ENCODE measurements at regions not wholly inside any gene's neighbourhood (a gene's known extent, or its start where the extent isn't known, plus 50 kb on each side); places are given as distances from the start of the nearest gene placed in this dataset.

- TF ChIP-seq POLR2A (IDR thresholded peaks at IDR 0.05; ENCODE audit: extremely low read depth, insufficient read length) = no peak
- TF ChIP-seq, protein P1, sequence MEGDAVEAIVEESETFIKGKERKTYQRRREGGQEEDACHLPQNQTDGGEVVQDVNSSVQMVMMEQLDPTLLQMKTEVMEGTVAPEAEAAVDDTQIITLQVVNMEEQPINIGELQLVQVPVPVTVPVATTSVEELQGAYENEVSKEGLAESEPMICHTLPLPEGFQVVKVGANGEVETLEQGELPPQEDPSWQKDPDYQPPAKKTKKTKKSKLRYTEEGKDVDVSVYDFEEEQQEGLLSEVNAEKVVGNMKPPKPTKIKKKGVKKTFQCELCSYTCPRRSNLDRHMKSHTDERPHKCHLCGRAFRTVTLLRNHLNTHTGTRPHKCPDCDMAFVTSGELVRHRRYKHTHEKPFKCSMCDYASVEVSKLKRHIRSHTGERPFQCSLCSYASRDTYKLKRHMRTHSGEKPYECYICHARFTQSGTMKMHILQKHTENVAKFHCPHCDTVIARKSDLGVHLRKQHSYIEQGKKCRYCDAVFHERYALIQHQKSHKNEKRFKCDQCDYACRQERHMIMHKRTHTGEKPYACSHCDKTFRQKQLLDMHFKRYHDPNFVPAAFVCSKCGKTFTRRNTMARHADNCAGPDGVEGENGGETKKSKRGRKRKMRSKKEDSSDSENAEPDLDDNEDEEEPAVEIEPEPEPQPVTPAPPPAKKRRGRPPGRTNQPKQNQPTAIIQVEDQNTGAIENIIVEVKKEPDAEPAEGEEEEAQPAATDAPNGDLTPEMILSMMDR (IDR thresholded peaks at IDR 0.05; ENCODE audit: low read depth, low read length) = no peak
- TF ChIP-seq MYC (IDR thresholded peaks at IDR 0.05; ENCODE audit: low read depth, low read length) = no peak
- TF ChIP-seq, protein P2, sequence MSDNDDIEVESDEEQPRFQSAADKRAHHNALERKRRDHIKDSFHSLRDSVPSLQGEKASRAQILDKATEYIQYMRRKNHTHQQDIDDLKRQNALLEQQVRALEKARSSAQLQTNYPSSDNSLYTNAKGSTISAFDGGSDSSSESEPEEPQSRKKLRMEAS (IDR thresholded peaks at IDR 0.05; ENCODE audit: low read depth, low read length) = no peak
- DNase-seq (ENCODE audit: low read depth) = no peak
- H3K4me3 ChIP-seq (ENCODE audit: low read depth, low read length) = no peak overlapping the region
Observed at GRCh38 chr17:14585099-14585498, 284.2 kb downstream of the HS3ST3B1 start.

DNA sequence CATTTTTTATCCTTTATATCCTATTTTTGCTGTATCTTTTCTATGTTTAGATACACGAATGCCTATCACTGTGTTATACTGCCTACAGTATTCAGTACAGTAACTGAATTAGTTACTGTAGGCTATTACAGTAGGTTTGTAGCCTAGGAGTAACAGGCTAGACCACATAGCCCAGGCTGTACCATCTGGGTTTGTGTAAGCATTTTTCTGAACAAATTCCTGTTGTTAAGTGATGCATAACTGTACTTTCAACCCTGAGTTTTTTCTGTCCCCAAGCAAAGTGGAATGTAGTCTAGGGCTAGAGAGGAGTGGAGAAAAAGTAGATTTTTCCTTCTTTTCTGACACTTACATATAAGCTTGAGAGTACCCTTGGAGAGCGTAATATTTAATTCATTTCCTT, 282.1 kb downstream of the HS3ST3B1 start:
- TF ChIP-seq, protein P2 (IDR thresholded peaks at IDR 0.05; ENCODE audit: low read depth, low read length) = no peak
- TF ChIP-seq, protein P1 (IDR thresholded peaks at IDR 0.05; ENCODE audit: low read depth, low read length) = no peak
- no peak for TF ChIP-seq MYC (IDR thresholded peaks at IDR 0.05; ENCODE audit: low read depth, low read length)
- no peak for TF ChIP-seq POLR2A (IDR thresholded peaks at IDR 0.05; ENCODE audit: extremely low read depth, insufficient read length)
- no peak for DNase-seq (ENCODE audit: low read depth)
- no peak overlapping the region for H3K4me3 ChIP-seq (ENCODE audit: low read depth, low read length)

- DNase-seq (ENCODE audit: low read depth) = no peak
- no peak overlapping the region for H3K4me3 ChIP-seq (ENCODE audit: low read depth, low read length)
- TF ChIP-seq, protein P1 (IDR thresholded peaks at IDR 0.05; ENCODE audit: low read depth, low read length) = no peak
- TF ChIP-seq MYC (IDR thresholded peaks at IDR 0.05; ENCODE audit: low read depth, low read length) (no peak), POLR2A (IDR thresholded peaks at IDR 0.05; ENCODE audit: extremely low read depth, insufficient read length) (no peak)
- TF ChIP-seq, protein P2 (IDR thresholded peaks at IDR 0.05; ENCODE audit: low read depth, low read length) = no peak
Observed at GRCh38 chr17:14581186-14581830, 280.4 kb downstream of the HS3ST3B1 start.

- no peak overlapping the region for H3K4me3 ChIP-seq (ENCODE audit: low read depth, low read length)
- TF ChIP-seq POLR2A (IDR thresholded peaks at IDR 0.05; ENCODE audit: extremely low read depth, insufficient read length) = no peak
- no peak for TF ChIP-seq MYC (IDR thresholded peaks at IDR 0.05; ENCODE audit: low read depth, low read length)
- TF ChIP-seq, protein P1 (IDR thresholded peaks at IDR 0.05; ENCODE audit: low read depth, low read length) = no peak
- TF ChIP-seq, protein P2 (IDR thresholded peaks at IDR 0.05; ENCODE audit: low read depth, low read length) = no peak
- DNase-seq (ENCODE audit: low read depth) = no peak
Observed at GRCh38 chr17:14580499-14580898, 279.6 kb downstream of the HS3ST3B1 start.

DNA sequence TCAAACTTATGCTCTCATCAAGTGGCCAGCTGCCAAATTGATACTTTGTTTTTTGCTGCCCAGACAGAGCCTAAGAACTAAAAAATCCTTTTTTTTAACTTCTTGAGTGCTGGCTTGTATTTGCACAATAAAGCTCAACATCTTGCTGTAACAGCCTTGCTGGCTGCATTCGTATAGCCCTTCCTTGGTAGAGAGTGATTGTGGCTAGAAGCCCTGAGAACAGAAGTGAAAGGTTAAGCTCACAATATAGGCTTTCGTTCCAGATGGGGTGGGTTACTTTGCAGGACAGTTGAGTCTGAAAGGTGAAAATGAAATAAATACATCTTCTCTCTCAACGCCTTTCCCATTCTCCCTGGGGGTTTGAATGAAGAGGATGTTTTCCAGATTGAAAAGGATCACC, 278.8 kb downstream of the HS3ST3B1 start:
- DNase-seq (ENCODE audit: low read depth) = no peak
- no peak overlapping the region for H3K4me3 ChIP-seq (ENCODE audit: low read depth, low read length)
- TF ChIP-seq, protein P1 (IDR thresholded peaks at IDR 0.05; ENCODE audit: low read depth, low read length) = no peak
- no peak for TF ChIP-seq POLR2A (IDR thresholded peaks at IDR 0.05; ENCODE audit: extremely low read depth, insufficient read length)
- no peak for TF ChIP-seq MYC (IDR thresholded peaks at IDR 0.05; ENCODE audit: low read depth, low read length)
- TF ChIP-seq, protein P2 (IDR thresholded peaks at IDR 0.05; ENCODE audit: low read depth, low read length) = no peak

Data from NB4 (cell line).